22Rv1 (cell line): ENCODE measurements at regions not wholly inside any gene's neighbourhood (a gene's known extent, or its start where the extent isn't known, plus 50 kb on each side); places are given as distances from the start of the nearest gene placed in this dataset.

ENCODE experiments used
- CTCF ChIP-seq: fragments of 450-650 bp; IDR thresholded peaks from 2 replicates; pipeline ENCODE4 v1.5.1; 2017; ENCODE audit warnings: mild to moderate bottlenecking
- ZFX ChIP-seq: fragments of 450-650 bp; IDR thresholded peaks from 2 replicates; pipeline ENCODE4 v1.6.1; 2017; ENCODE audit warnings: antibody characterized with exemption, borderline replicate concordance

- no peak for TF ChIP-seq CTCF
- TF ChIP-seq ZFX = no peak
Observed at GRCh38 chr1:149843431-149844041, 55.8 kb upstream of the BOLA1 start.
